ENCODE measurements at regions not wholly inside any gene's neighbourhood (a gene's known extent, or its start where the extent isn't known, plus 50 kb on each side); places are given as distances from the start of the nearest gene placed in this dataset.

GRCh38 chr6:14288910-14289309 lies 171.3 kb downstream of the CD83 start:
- H3K36me3 ChIP-seq, result no peaks in the 10 kb centered on the region
- no peaks in the 10 kb centered on the region for H3K27me3 ChIP-seq
- H3K27ac ChIP-seq, result no peak overlapping the region
- H3K4me3 ChIP-seq, result no peak overlapping the region
- no peaks in the 10 kb centered on the region for H3K9me3 ChIP-seq
- WGBS, 5 donors, result 88 to 94% (median 92%) methylated on average over 3 of the region's 3 CpGs
- no peak for TF ChIP-seq CTCF (IDR thresholded peaks at IDR 0.05)
- TF ChIP-seq EP300 (IDR thresholded peaks at IDR 0.05), result no peak
- TF ChIP-seq POLR2A (IDR thresholded peaks at IDR 0.05), result no peak
- no peak for TF ChIP-seq POLR2AphosphoS5 (IDR thresholded peaks at IDR 0.05)
- peaks cover 0 to 4% (median 0%) of the 10 kb centered on the region in 4 donors for H3K4me1 ChIP-seq
- DNase-seq, result no peak
- intact Hi-C loops (cut with DNase I; ENCODE audit: low total_unique reads), result no loop called here

GRCh38 chr6:14290041-14290771 lies 172.6 kb downstream of the CD83 start:
- intact Hi-C loops (cut with DNase I; ENCODE audit: low total_unique reads), result no loop called here
- H3K27me3 ChIP-seq, result no peaks in the 10 kb centered on the region
- no peak overlapping the region for H3K27ac ChIP-seq
- no peak for TF ChIP-seq POLR2AphosphoS5 (IDR thresholded peaks at IDR 0.05)
- TF ChIP-seq POLR2A (IDR thresholded peaks at IDR 0.05), result no peak
- no peak for TF ChIP-seq EP300 (IDR thresholded peaks at IDR 0.05)
- TF ChIP-seq CTCF (IDR thresholded peaks at IDR 0.05), result no peak
- no peak overlapping the region for H3K4me3 ChIP-seq
- DNase-seq, result no peak
- no peaks in the 10 kb centered on the region for H3K9me3 ChIP-seq
- no peaks in the 10 kb centered on the region for H3K36me3 ChIP-seq
- WGBS, 5 donors, result 70 to 79% (median 74%) methylated on average over 8 of the region's 8 CpGs
- peaks cover 0 to 4% (median 0%) of the 10 kb centered on the region in 4 donors for H3K4me1 ChIP-seq

GRCh38 chr6:14290772-14291330 lies 173.3 kb downstream of the CD83 start:
- Histone ChIP-seq H3K36me3 (no peaks in the 10 kb centered on the region), H3K27me3 (no peaks in the 10 kb centered on the region), H3K4me3 (no peak overlapping the region), H3K9me3 (no peaks in the 10 kb centered on the region), H3K27ac (no peak overlapping the region), H3K4me1 (peaks cover 0 to 4% (median 0%) of the 10 kb centered on the region in 4 donors)
- WGBS, 5 donors, result 89 to 92% (median 91%) methylated on average over 5 of the region's 5 CpGs
- intact Hi-C loops (cut with DNase I; ENCODE audit: low total_unique reads), result no loop called here
- no peak for TF ChIP-seq EP300 (IDR thresholded peaks at IDR 0.05)
- no peak for TF ChIP-seq POLR2AphosphoS5 (IDR thresholded peaks at IDR 0.05)
- TF ChIP-seq CTCF (IDR thresholded peaks at IDR 0.05), result no peak
- no peak for TF ChIP-seq POLR2A (IDR thresholded peaks at IDR 0.05)
- no peak for DNase-seq

GRCh38 chr6:14291331-14291730 lies 173.8 kb downstream of the CD83 start:
- whole genome bisulfite sequencing, 5 donors, result 90 to 94% (median 93%) methylated on average over 3 of the region's 3 CpGs

More at GRCh38 chr6:14291331-14291730, 173.8 kb downstream of the CD83 start:
- no peaks in the 10 kb centered on the region for H3K27me3 ChIP-seq
- H3K4me1 ChIP-seq, result peaks cover 0 to under 1% (median 0%) of the 10 kb centered on the region in 4 donors
- no peaks in the 10 kb centered on the region for H3K9me3 ChIP-seq
- H3K4me3 ChIP-seq, result no peak overlapping the region
- no peaks in the 10 kb centered on the region for H3K36me3 ChIP-seq
- TF ChIP-seq EP300 (IDR thresholded peaks at IDR 0.05) (no peak), POLR2A (IDR thresholded peaks at IDR 0.05) (no peak), CTCF (IDR thresholded peaks at IDR 0.05) (no peak)
- DNase-seq, result no peak
- H3K27ac ChIP-seq, result no peak overlapping the region
- intact Hi-C loops (cut with DNase I; ENCODE audit: low total_unique reads), result no loop called here
